Muscle of arm (tissue), 1 donor: ENCODE measurements at regions not wholly inside any gene's neighbourhood (a gene's known extent, or its start where the extent isn't known, plus 50 kb on each side); places are given as distances from the start of the nearest gene placed in this dataset.
A peak's percentile ranks its signal among the peaks of the same experiment; 100 is the strongest.
"Not testable (repeated sequence)": the region's sequence is repeated elsewhere in the genome, so short reads cannot be mapped to it uniquely, and the experiment has no call there.

ENCODE experiments used
- DNase-seq: peaks from one replicate; pipeline ENCODE4 v3.0.0-alpha.2; 2013

GRCh38 chr9:71508141-71508540 is 260.2 kb downstream of the CEMIP2 start:
- DNase-seq = not testable (repeated sequence)

DNA sequence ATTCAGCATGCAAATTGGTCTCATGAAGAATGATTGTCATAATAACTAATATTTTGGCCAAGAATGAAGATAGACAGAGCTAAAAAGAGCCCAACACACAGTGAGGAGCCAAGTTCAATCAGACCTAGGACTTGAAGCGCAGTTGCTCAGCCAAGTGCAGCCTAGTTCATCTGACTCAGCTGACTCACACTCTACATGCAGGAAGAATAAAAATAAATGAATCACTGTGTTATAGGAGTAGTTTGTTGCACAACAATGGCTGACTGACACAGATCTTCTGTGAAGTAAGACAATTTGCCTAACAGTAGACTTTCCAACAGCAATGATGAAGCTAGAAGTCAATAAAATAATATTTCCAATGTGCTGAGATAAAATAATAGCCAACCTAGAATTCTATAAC is 261.5 kb downstream of the CEMIP2 start:
- DNase-seq = no peak

GRCh38 chr9:71504636-71505035 is 263.7 kb downstream of the CEMIP2 start:
- no peak for DNase-seq

DNA sequence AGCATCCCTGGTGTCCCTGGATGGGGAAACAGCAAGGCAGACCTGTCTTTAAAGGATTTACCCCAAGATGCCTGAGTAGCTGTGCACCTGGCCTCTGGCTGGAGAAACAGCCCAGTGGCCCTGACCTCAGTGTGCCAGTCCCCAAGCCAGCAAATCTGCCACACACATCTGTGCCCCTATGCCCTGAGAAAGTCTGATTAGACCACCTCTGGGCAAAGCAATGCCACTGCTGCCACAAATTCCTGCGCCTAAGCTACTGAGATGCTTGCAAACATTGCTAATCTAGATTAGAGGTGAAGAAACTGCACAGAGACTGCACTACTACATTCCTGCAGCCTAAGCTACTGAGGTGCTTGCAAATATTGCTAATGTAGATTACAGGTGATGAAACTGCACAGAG is 269.6 kb downstream of the CEMIP2 start:
- DNase-seq = no peak

GRCh38 chr9:71490810-71491209 is 277.5 kb downstream of the CEMIP2 start:
- no peak for DNase-seq

DNA sequence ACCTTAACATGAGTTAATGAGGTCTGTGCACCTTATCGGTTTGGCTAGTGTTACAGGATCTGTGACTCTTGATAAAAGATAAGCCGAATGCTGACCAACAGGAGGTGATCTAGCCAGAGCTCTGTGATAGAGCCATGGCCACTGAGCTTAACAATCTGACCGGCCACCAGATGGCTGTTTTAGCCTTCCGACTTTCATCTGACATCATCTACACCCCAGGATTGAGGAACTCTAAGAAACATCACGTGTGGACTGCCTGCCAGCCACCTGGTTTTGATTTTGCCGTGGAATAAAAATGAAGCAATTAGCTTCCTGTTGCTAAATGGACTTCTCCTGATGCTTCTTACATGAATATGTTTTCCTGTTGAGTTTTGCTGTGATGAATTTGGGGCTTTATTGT is 281.3 kb downstream of the CEMIP2 start:
- peak; percentile 38 for DNase-seq

DNA sequence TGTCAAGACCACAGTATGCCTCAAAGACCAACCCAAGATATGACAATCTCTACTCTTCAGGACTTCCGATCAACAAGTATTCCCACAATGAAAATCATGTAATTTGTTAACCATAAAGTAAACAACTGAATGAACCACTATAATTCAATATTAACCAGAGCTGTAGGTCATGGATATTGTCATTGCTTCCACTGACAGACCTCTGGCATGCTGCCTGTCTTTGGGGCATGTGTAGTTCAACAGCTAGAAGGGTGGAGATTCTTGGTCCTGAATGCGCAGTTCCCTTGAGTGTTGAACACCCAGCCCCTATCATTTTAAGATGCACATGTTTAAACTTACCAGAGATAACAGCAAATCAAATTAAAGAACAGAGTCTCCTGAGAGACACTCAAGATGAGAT is 283.0 kb downstream of the CEMIP2 start:
- DNase-seq = no peak

DNA sequence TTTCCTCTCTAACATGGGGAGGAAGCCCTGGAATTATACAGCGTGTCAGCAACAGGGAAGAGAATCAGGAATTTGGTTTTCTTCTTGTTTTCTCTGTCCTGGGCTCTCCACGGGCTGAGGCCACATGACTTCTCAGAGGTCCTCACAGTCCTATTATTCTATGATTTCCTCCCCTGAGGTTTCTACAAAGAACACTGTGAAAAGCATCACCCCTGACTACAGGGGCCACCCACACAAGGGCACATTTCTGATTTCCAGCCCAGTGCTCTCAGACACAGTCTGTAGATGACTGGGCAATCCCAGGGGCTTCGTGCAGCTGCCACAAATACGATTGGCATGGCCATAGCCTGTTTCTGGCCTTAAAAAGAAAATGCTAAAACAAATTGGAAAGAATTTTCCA is 284.9 kb downstream of the CEMIP2 start:
- DNase-seq = no peak

GRCh38 chr9:71479621-71480020 is 288.7 kb downstream of the CEMIP2 start:
- peak; percentile 60 for DNase-seq

DNA sequence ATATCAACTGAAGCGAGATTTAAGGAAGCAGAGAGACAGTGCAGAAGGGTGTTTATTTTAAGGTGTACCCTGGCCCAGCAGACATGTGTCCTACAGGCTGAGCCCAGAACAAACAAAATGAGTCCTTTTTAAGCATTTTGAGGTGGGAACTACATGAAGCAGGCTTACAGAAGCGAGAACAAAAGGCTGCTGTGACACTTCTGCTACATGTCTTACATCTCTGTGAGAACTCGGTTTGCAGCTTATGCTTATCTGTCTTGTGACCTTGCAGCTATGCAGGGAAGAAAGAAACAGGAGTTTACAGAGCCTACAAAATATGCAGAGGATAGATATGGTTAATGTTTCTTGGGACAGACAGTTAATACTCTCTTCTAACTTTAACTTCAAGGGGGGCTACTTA is 295.9 kb downstream of the CEMIP2 start:
- DNase-seq = no peak

GRCh38 chr9:71465392-71465791 is 302.9 kb downstream of the CEMIP2 start:
- no peak for DNase-seq

DNA sequence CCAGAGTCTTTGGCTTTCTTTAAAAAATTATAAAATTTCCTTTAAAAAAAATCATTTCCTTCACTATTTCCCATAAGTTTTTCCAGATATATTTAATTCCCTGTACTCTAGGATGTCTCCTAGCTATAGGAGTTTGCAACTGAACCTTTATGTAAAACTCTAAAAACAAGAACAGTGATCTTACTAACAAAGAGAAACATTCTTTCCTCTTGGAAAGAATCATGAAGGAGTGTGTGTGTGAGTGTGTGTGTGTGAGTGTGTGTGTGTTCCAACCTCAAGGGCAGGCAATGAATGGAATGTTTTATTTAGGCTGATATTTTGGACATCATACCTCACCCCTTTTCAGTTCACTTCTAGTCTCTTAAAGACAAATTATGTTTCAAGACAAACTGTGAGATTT is 309.2 kb downstream of the CEMIP2 start:
- DNase-seq = no peak

GRCh38 chr9:71446473-71447411 is 321.6 kb downstream of the CEMIP2 start:
- peak; percentile 85 for DNase-seq

DNA sequence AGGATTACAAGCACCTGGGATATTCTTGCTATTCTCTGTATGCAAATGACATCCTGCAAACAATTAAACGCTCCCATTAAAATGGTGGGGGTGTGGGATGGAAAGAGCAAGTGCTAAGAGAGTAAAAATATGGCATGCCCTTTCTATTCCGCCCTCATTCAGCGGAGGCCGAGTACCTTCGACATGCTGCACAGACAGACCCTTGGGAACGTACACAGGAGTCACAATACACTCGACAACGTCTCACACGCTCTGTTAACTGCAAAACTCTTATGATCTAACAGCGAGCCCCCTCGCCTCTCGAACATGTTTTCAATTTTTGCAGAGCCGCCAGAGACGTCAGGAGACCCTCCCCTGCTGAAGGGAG is 322.2 kb downstream of the CEMIP2 start:
- DNase-seq = no peak

- no peak for DNase-seq
Observed at GRCh38 chr9:71442937-71443336, 321.5 kb upstream of the TRPM3 start.

DNA sequence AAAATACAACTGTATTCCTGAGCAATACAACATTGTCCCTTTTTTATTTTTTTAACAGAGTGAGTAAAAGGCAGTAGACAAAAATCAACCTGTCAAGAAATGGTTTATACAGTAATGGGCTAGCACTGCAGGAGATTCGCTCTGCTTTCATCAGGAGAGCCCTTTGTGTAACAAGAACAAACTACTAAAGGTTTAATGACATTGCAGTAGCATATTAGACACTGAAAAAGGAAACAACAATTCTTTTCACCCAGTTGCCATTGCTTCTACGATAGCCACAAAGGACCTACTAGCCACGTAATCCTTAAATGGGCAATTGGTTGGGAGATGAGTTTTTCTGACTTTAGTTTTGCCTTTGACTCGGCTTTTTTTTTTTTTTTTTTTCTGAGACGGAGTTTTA is 319.8 kb upstream of the TRPM3 start:
- DNase-seq = no peak

- DNase-seq = no peak
Observed at GRCh38 chr9:71431931-71432330, 310.5 kb upstream of the TRPM3 start.

DNA sequence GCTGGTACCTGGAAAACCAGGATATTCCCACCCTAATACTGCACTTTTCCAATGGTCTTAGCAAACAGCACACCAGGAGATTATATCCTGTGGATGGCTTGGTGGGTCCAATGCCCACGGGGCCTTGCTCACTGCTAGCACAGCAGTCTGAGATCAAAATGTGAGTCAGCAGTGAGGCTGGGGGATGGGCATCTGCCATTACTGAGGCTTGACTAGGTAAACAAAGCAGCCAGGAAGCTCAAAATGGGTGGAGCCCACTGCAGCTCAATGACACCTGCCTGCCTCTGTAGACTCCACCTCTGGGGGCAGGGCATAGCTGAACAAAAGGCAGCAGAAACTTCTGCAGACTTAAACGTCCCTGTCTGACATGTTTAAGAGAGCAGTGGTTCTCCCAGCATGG is 285.9 kb upstream of the TRPM3 start:
- not testable (repeated sequence) for DNase-seq

DNA sequence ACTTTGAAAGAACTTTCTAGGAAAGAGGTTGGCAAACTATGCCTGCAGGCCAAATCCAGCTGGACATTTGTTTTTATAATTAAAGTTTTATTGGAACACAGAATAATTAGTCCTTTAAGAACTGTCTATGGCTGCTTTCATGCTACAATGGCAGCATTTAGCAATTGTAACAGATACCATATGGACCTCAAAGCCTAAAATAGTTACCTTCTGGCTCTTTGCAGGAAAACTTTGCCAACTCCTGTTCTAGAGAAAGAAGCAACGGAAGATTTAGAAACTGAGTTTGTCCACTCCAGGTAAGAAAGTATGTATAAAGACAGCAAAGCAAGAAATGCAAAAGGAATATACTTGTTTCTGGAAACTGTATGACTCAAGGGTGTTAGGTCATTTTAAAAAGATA is 281.7 kb upstream of the TRPM3 start:
- no peak for DNase-seq

DNA sequence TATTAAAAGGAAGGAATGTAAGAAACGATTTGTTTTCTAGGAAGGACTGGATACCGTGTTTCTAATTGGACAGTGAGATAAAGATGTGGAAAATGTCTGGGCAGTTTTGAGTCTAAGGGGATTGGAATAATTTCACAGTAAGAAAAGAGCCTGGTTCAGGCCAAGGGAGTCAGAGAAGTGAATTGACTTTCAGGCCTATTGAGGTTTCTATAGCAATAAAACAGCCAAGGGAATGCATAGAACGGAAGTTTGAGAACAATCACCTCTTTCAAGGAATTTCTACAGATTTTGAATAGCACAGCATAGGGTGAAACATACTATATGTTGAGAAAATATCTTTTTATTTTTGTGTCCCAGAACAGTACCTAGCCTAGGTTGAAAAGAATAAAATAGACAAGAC is 271.6 kb upstream of the TRPM3 start:
- DNase-seq = no peak

- no peak for DNase-seq
Observed at GRCh38 chr9:71384343-71384742, 262.9 kb upstream of the TRPM3 start.

DNA sequence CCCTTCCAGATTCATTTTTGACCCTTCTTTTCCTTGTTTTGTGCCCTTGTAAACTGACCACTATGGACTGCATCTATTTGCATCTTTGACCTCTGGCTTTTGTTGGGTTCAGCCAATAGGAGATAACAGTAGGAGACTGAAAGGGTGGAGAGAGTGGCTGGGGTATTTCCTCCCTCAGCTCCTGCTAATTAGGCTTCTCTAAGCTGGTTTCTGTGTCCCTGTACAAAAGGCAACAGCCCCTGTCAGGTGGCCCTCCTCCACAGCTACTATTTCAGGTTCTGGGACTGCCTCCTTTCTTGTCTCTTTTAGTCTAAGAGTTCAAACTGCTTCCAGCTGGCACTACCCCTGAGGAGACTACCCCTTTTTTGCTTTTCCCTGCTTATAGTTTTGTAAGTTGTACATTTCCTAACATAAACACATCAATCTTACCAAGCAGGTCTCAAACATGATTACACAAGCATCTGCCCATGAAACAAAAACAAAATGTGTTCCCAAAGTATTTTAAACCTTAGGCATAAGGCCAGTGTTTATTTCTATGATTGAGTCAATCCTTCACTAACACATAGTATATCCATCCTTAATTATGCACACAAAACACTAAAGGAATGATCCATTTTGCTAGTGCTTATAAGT is 262.0 kb upstream of the TRPM3 start:
- no peak for DNase-seq

DNA sequence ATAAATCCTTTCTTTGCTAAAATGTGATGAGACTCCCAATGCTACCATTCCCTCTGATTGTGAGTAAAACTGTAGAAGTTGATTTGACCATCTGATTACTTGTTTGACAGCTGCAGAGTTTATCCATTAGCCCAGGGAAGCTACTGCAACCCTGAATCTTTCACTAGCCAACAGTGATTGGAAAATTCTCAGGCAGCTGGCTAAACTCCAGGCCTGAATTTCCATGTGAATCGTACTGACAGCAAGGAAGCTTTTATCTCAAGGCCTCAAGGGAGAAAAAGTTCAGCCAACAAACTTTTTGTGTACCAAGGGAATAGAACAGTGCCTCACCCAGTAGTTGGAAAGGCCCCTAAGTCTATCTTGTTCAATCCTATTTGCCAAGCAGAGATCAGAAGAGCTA is 246.7 kb upstream of the TRPM3 start:
- no peak for DNase-seq
